ENCODE measurements at regions not wholly inside any gene's neighbourhood (a gene's known extent, or its start where the extent isn't known, plus 50 kb on each side); places are given as distances from the start of the nearest gene placed in this dataset.

GRCh38 chr12:127241072-127241817 lies 1025.7 kb upstream of the TMEM132C start:
- Histone ChIP-seq H3K36me3 (no peaks in the 10 kb centered on the region), H3K4me3 (no peak overlapping the region), H3K4me1 (no peaks in the 10 kb centered on the region), H3K27ac (no peak overlapping the region), H3K27me3 (no peaks in the 10 kb centered on the region), H3K9me3 (no peaks in the 10 kb centered on the region)
- TF ChIP-seq CTCF (IDR thresholded peaks at IDR 0.05): no peak
- ATAC-seq (no peak), DNase-seq (no peak)
- intact Hi-C loops (cut with DNase I): no loop called here

GRCh38 chr12:127245009-127245408 lies 1022.0 kb upstream of the TMEM132C start:
- Histone ChIP-seq H3K4me3 (no peak overlapping the region), H3K4me1 (no peaks in the 10 kb centered on the region), H3K27me3 (no peaks in the 10 kb centered on the region), H3K9me3 (no peaks in the 10 kb centered on the region), H3K27ac (no peak overlapping the region), H3K36me3 (no peaks in the 10 kb centered on the region)
- DNase-seq (no peak), ATAC-seq (peak; percentile 73)
- intact Hi-C loops (cut with DNase I): no loop called here
- no peak for TF ChIP-seq CTCF (IDR thresholded peaks at IDR 0.05)

GRCh38 chr12:127245437-127245836 lies 1021.5 kb upstream of the TMEM132C start:
- Histone ChIP-seq H3K9me3 (no peaks in the 10 kb centered on the region), H3K4me3 (no peak overlapping the region), H3K4me1 (no peaks in the 10 kb centered on the region), H3K36me3 (no peaks in the 10 kb centered on the region), H3K27ac (no peak overlapping the region), H3K27me3 (no peaks in the 10 kb centered on the region)
- intact Hi-C loops (cut with DNase I): no loop called here
- ATAC-seq (no peak), DNase-seq (no peak)
- no peak for TF ChIP-seq CTCF (IDR thresholded peaks at IDR 0.05)

GRCh38 chr12:127247937-127248336 lies 1019.0 kb upstream of the TMEM132C start:
- Histone ChIP-seq H3K36me3 (no peaks in the 10 kb centered on the region), H3K4me1 (no peaks in the 10 kb centered on the region), H3K9me3 (no peaks in the 10 kb centered on the region), H3K27me3 (no peaks in the 10 kb centered on the region), H3K4me3 (no peak overlapping the region), H3K27ac (no peak overlapping the region)
- no peak for TF ChIP-seq CTCF (IDR thresholded peaks at IDR 0.05)
- intact Hi-C loops (cut with DNase I): no loop called here
- DNase-seq: no peak
- no peak for ATAC-seq

- no peak for DNase-seq
- intact Hi-C loops (cut with DNase I): no loop called here
- no peaks in the 10 kb centered on the region for H3K9me3 ChIP-seq
- ATAC-seq: no peak
- TF ChIP-seq CTCF (IDR thresholded peaks at IDR 0.05): no peak
- no peaks in the 10 kb centered on the region for H3K4me1 ChIP-seq
- no peaks in the 10 kb centered on the region for H3K36me3 ChIP-seq
- H3K27ac ChIP-seq: no peak overlapping the region
- H3K27me3 ChIP-seq: no peaks in the 10 kb centered on the region
- H3K4me3 ChIP-seq: no peak overlapping the region
These were observed 1017.5 kb upstream of the TMEM132C start for GRCh38 chr12:127249428-127249827.

All from upper lobe of right lung (tissue), 1 donor.